Adrenal gland (tissue), 5 donors: ENCODE measurements at regions not wholly inside any gene's neighbourhood (a gene's known extent, or its start where the extent isn't known, plus 50 kb on each side); places are given as distances from the start of the nearest gene placed in this dataset.

Experiments
- POLR2A ChIP-seq, 2 donors: fragments of 450-650 bp; IDR thresholded peaks; one replicate each; pipeline ENCODE4 v1.6.1; 2017; ENCODE audit warnings: antibody characterized with exemption in 2 of 2, mild to moderate bottlenecking in 2 of 2, moderate library complexity in 1 of 2
- TF ChIP-seq, protein P1 (sequence below), 6 experiments: fragments of 450-650 bp in 4 of 6; fragments of 200-600 bp in 2 of 6; sonication (generic) in 1 of 6; IDR thresholded peaks; 1 replicate in 5 of 6; 2 replicates in 1 of 6; pipeline versions ENCODE4 v1.5.1 to v1.8.0; 2016 to 2021; ENCODE audit warnings: antibody characterized with exemption in 6 of 6, mild to moderate bottlenecking in 2 of 6, moderate library complexity in 1 of 6
- donor health status: DM: no; HTN: no; CAD: no.

DNA sequence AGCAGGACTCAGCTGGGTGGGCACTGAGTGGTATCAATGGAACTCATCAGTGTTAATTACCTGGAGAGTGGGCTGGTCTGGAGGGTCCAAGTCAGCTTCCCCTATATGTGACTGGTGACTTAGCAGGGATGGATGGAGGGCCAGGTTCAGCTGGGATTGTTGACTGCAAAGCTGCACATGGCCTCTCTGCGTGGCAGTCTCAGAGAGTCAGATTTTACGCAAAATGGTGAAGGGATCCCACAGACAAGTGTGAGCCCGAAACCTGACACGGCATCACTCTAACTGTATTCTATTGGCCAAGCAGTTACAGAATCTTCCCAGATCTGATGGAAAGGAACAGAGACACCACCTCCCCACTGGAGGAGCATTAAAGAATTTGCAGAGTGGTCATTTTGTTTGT, 716.0 kb upstream of the TBX3 start:
- TF ChIP-seq, protein P1, sequence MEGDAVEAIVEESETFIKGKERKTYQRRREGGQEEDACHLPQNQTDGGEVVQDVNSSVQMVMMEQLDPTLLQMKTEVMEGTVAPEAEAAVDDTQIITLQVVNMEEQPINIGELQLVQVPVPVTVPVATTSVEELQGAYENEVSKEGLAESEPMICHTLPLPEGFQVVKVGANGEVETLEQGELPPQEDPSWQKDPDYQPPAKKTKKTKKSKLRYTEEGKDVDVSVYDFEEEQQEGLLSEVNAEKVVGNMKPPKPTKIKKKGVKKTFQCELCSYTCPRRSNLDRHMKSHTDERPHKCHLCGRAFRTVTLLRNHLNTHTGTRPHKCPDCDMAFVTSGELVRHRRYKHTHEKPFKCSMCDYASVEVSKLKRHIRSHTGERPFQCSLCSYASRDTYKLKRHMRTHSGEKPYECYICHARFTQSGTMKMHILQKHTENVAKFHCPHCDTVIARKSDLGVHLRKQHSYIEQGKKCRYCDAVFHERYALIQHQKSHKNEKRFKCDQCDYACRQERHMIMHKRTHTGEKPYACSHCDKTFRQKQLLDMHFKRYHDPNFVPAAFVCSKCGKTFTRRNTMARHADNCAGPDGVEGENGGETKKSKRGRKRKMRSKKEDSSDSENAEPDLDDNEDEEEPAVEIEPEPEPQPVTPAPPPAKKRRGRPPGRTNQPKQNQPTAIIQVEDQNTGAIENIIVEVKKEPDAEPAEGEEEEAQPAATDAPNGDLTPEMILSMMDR (IDR thresholded peaks at IDR 0.05): no peak
- no peak for TF ChIP-seq POLR2A (IDR thresholded peaks at IDR 0.05)
